Tibial nerve (tissue), 4 donors: ENCODE measurements at regions not wholly inside any gene's neighbourhood (a gene's known extent, or its start where the extent isn't known, plus 50 kb on each side); places are given as distances from the start of the nearest gene placed in this dataset.
A peak's percentile ranks its signal among the peaks of the same experiment; 100 is the strongest.

Source experiments
- CTCF ChIP-seq, 5 experiments: fragments of 200-600 bp in 3 of 5; fragments of 450-650 bp in 2 of 5; sonication (generic) in 3 of 5; IDR thresholded peaks; one replicate each; pipeline ENCODE4 v1.5.1; 2016 to 2019; ENCODE audit warnings: antibody characterized with exemption in 5 of 5, mild to moderate bottlenecking in 3 of 5, moderate library complexity in 2 of 5
- EP300 ChIP-seq, 2 donors: sonication (generic); formaldehyde crosslinking; IDR thresholded peaks; one replicate each; pipeline ENCODE4 v1.6.1; 2017; ENCODE audit warnings: antibody characterized with exemption in 2 of 2, mild to moderate bottlenecking in 1 of 2

GRCh38 chr6:141988954-141989705, 143.6 kb upstream of the GJE1 start:
- TF ChIP-seq EP300 (IDR thresholded peaks at IDR 0.05) = no peak
- TF ChIP-seq CTCF (IDR thresholded peaks at IDR 0.05) = peak in 4 of 5 experiments; percentile 13 to 36 (median 30)
